Activated CD8-positive, alpha-beta memory T cell treated with anti-CD3 and anti-CD28 coated beads for 24 hours (primary cell): ENCODE measurements at regions not wholly inside any gene's neighbourhood (a gene's known extent, or its start where the extent isn't known, plus 50 kb on each side); places are given as distances from the start of the nearest gene placed in this dataset.
A peak's percentile ranks its signal among the peaks of the same experiment; 100 is the strongest.

Source experiments
- DNase-seq: peaks from one replicate; pipeline ENCODE4 v3.0.0-alpha.2; 2020

DNA sequence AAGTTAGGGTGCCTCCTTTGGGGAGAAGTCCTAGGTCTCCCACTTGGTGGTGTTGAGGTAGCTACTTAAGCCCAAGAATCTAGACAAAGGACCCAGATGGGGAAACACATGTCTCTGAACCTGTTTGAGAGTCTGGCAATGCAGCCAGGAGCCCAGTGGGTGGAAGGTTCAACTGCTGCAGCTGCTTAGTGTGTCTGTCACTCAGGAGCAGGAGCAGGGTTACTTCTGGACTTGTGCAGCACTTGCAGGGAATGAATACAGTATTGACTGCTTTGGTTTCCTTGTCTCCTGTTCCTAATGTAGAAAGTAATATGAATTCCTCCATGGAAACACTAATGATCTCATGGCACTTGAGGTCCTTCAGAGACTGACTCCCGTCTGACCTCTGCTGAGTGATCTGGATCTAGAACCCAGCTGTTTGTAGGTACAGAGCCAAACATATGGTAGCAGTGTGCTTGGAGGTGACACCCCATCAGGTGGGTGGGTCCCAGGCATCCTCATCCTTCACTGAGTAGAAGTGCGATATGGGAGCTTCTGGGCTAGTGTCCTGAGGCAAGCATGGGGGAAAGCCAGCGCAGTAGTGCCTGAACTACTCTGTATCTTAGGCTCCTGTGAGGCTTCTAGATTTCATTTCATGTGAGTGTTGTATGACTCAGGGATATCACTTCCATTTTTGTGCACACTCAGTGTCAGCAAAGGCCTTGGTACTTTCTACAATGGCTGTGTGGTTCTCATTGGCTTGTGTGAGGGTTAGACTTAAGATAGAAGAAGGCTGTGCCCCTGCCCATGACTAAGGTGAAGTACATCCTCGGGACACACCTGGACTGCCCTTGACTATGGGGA lies 85.0 kb upstream of the WDR1 start:
- no peak for DNase-seq

DNA sequence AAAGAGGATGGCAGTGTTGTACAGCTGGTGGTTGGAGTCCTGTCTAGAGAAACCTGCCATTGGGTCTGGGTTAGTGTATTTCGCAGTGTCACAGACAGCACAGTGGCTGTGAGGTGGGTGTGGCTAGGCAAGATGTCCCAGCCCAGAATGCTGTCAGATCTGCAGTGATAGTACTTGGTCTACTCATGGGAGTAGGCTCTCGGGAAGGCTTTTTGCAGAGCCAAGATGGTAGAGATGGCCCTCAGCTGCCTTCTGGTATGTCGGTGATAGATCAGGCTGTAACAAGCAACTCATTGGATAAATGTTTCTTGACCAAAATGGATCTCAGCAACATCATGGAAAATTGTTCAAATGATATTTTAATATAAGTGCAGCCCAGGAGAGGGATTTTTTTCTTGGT lies 84.3 kb upstream of the WDR1 start:
- no peak for DNase-seq

DNA sequence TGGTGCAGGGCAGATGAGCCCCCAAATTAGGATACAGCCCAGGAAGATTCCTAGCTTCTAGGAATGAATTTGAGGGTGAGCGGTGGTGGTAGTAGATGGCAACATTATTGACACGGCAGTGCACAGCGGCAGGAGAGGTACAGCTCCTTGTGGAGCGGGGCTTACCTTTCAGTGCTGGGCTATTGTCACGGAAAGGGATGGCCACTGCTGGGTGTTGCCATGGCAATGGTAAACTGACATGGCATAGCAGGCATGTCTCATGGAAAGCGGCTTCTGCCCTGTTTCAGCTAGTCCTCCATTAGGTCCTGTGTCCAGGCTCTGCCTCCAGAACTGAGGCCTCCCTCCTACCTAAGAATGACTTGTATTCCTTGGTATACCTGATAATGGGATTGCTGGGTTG lies 81.8 kb upstream of the WDR1 start:
- no peak for DNase-seq

DNA sequence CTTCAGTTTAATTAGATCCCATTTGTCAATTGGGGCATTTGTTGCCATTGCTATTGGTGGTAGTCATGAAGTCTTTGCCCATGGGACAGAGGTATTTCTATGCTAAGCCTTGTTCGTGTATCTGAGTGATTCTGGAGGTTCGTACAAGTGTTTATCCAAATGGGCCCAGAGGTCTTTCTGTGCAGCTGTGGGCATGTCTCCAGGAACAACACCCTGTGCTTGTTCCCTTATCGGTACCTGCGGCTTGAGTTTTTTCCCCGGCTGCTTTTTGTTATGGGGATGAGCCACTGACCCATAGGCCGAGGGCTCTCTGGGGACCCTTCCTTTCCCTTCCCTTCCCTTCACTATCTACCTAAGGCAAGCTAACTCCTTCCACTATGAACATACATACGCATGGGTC lies 81.4 kb upstream of the WDR1 start:
- no peak for DNase-seq

DNA sequence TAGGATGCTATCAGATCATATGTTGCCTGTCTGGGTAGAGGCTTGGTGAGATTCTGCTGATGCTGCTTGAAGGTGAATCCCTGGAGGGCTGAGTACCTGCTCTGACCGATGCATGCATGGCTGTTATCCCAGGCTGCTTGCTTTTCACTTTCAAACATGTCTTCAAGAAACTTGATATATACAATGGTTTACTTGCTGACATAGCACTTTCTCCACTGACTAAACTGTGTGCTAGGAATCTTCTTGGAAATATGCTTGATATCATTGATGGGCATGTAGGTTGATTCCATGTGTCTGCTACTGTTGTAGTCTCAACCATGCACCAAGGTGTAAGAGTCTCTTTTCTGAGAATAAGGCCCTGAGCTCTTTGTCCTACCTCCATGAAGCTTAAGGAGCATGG lies 79.6 kb upstream of the WDR1 start:
- DNase-seq = no peak

DNA sequence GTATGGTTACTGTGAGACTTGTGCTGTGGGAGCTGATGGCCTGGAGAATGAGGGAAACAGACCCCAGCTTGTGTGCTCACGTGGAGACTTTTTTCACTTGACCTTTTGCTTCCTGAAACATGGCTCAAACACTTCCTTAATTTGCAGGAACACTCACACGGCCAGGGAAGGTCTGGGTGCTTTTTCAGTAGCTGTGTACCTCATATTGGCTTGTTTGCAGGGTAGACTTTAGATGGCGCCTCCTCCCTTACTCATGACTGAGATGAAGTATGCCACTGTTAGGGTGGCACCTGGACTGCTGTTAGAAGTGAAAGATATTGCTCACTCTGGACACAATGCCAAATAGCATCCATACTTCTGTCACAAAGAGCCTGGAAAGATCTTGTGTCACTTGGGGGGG lies 75.7 kb upstream of the WDR1 start:
- no peak for DNase-seq

DNA sequence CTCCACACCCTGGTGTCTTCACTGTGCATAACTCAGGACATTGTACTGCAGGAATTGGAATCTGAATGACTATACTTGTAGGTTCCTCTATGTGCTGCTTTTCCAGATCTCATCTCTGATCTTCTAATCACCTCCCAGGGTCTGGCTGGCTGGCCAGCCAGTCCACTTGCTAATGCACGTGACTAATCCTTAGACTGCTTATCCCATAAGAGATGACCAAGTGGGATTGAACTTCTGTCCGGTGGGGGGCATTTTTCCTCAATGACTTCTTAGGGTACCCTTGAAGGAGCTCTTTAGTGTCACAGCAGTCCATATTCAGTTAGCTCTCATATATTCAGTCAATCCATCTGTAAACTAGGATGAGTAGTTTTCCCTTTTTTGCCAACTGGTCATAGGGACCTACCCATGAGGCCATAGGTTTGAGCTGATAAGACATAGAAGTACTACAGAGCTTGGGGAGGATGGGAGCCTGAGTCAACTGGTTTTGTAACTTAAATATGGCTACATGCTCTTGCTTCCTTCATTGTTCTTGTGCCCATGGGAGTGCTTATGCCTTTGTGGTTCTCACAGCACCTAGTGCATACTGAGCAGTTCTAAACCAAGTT lies 71.9 kb upstream of the WDR1 start:
- no peak for DNase-seq

DNA sequence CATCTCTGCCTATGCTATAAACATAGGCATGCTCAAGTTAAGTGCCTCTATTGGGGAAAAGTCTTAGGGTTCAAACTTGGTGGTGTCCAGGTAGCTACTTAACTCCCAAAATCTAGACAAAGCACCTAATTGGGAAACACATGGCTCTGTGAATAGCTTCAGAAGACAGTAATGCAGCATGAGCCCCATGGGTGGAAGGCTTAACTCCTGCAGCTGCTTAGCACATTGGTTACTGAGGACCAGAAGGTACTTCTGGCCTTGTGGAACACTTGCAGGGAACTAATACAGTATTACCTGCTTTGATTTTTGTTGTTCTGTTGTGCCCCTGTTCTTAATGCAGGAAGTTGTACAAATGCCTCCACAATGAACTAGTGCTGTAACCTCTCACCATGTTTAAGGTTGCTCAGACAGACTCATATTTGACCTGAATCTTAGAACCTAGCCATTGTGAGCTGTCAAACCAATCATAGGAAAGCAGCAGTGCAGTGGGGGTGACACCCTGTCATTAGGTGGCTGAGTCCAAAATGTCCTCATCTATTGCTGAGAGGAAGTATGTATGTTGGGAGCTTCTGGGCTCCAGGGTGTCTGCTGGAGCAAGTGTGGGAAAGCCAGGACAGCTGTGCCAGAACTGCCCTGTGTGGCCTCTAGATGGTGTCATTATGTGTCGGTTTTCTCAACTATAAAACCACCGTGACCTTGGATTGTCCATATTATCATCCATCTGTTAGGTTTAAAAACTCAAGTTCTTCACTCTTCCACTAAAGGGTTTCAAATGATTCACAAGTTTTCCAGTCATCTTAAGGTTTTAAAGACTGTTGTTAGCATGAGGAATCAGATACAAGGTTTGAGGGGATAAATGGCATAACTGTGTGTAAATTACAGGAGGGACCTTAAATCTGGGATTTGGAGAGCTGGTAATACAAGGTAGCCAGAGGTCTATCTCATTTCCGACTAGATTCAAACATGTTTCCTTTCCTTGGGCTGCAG lies 69.9 kb upstream of the WDR1 start:
- no peak for DNase-seq

DNA sequence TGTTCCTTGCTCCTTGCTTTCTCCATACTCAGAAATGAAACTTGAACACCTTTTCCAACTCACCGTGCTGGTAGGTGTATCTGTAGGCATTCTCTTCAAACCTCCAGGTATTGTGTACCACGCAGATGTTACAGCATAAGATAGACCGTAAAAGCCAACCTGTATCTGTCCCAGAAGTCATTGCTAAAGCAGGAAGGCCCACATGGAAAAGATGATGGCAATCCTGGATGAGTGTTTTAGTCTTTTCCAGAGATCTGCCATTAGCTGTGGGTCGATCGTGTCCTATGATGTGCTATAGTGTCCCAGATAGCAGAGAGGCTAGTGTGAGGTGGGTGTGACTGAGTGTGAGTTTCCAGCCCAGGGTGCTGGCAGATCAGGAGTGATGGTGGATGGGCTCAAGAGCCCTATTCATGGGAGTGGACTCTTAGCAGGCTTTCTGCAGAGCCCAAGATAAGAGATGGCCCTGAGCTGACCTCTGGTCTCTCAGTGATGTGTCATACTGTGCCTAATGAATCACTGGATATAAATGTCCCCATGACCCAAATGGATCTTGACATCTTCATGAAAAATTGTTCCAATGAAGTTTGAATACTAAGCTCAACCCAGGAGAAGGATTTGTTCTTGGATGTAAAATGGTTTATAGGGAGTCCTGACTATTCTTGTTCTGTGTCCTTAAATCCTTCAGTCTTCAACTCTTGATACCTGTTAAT lies 69.1 kb upstream of the WDR1 start:
- no peak for DNase-seq

DNA sequence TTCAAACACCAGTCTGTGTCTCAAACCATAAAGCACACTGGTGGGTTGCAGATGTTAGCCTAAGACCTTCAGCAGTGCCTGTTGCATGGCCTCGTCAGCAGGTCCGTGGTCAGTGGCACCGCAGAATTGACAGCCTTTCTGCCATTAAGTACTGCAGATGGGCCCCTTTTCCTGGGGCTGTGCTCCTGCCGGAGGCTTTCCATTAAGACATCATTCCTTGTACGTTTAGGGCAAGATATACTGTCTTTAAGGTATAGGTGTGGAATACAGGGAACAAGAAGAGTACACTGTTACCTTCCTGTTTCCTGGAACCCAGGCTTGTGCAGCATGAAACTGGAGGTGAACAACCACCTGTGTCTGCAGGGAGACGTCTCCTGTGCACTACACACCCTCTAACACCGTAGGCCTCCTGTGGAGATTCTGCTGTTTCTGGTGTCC lies 67.9 kb upstream of the WDR1 start:
- no peak for DNase-seq

DNA sequence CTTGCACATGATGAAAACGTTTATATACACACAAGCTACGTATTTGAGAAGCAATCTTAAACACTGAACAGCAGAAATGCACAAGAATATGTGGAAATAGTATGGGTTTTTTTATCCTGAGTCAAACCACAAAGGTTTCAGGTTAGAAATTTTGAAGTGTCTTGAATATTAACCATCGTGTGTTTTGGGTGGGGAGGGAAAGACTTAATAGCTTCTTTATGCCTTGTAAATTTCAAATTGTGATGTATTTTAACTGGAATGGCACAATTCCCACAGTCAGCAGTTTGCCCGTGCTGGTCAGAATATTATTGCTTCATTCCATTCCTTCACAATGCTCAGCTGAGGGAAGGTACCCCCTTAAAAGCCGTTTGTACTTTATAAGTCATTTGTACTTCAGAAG lies 67.4 kb upstream of the WDR1 start:
- no peak for DNase-seq

DNA sequence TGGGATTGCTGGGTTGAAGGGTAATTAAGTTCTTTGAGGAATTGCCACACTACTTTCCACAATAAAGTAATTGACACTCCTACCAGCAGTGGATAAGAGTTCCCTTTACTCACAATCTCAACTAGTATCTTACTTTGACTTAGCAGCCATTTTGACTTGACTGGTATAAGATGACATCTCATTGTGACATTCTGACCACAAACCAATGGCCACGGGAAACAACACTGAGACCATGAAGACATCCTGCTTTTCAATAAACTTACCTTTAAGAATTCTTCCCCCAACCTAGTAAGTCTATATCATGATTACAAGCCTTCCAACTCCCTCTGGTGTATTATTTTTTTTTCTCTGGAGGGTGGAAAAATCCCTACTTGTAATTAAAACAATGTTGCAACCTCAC lies 66.9 kb upstream of the WDR1 start:
- DNase-seq = no peak

DNA sequence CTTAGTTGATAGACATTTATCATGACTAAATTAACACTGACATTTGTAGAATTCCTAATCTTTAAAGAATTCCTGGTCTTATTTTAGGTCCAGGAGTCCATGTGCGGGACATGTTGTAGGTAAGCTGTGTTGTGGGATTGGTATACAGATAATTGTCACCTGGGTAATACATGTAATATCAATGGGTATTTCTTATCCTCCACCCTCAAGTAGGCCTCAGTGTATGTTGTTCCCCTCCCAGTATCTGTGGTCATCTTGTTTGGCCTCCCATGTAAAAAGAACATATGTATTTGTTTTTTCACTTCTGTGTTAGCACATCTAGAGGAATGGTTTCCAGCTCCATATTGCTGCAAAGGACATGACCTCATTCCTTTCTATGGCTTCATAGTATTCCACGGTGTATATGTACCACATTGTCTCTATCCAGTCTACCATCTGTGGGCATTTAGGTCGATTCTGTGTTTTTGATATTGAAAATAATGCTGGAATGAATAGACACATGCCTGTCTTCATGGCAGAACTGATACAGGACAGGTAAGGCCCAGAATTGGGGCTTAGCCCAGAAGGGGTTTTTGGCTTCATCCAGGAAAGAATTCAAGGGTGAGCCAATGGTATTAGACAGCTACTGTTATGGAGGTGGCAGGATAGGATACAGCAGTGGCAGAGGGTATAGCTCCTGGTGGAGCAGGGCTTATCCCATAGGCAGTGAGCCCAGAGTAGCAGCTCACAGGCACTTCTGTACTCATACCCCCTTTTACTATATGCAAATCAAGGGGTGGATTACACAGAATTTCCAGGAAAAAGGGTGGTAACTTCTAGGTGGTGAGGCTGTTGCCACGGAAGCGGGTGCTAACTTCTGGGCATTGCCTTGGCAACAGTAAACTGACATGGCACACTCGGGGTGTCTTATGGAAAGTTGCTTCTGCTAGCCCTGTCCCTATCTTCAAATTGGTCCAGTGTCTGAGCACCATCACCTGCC lies 66.1 kb upstream of the WDR1 start:
- DNase-seq = no peak

DNA sequence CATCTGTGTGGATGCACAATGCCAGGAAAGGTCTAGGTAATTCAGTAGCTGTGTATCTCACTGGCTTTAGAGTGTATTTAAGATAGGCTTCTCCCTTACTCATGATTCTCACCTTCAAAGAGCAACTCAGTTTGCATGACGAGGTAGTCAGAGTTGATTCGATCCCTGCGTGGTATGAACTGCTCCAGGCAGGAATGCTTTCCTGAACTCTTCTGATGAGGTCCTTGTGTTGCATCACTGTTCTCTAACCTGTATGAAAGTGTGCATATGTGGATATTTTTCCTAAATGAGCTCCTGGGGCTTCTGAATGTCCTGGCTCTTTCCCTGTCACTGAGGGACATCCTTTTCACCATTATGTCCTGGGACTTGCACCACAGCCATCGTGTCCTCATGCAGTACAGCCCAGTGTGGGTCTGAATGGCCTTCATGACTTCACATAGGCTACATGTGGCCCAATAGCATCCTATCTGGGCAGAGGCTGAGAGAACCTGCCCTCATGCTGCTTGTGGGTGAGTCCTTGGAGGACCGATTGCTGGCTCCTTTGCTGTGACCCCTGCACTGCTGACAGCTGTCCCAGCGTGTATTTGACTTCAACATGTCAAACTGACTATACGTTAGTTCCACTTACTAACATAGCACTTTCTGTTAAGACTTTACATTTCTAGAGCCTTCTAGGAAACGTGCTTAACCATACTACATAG lies 65.3 kb upstream of the WDR1 start:
- no peak for DNase-seq

DNA sequence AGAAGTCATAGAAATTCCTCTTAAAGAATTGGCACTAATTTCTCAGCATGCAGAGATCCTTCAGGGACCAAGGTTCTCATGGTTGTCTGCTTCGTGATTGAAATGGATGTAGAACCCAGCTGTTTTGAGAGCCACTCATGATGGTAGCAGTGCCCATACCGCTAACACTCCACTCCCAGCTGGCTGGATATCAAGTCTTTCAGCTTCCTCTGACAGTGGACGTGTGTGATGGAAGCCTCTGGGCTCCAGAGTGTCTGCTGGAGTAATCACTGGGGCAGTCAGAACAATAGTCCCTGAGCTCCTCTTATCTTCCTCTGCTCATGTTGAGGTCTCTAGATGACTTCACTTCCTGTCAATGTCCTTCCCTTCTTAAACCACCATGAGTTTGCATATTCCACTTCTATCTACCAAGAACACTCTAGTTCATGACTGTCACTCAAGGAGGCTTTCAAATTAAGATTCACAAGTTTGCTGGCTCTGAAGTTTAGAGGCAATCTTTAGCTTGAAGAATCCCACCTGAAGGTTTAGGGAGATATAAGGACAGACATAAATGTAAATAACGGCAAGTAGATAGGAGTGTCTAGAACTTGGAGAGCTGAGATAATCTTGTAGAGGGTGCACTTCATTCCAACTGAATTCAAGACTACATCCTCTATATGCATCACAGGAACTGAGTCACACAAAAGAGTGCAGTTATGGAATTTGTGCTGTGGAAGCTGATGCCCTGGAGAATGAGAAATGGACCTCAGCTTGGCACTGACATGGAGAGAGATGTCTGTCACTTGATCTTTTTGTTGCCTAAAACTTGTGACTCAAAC lies 64.5 kb upstream of the WDR1 start:
- DNase-seq = peak; percentile 64

DNA sequence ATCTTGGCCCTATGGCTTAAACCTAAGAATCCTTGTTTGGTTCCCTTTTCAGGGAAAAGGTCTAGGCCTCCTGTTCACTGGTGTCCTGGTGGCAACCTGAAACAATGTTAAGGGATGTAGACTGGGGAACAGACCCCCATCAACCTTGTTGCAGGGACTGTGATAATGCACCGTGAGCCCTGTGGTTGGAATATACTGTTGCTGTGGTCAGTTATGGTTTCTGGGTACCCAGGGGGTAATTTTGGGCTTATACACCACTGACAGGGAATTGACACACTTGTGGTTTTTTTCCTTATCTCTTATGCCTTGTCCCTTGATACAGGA lies 64.0 kb upstream of the WDR1 start:
- no peak for DNase-seq

DNA sequence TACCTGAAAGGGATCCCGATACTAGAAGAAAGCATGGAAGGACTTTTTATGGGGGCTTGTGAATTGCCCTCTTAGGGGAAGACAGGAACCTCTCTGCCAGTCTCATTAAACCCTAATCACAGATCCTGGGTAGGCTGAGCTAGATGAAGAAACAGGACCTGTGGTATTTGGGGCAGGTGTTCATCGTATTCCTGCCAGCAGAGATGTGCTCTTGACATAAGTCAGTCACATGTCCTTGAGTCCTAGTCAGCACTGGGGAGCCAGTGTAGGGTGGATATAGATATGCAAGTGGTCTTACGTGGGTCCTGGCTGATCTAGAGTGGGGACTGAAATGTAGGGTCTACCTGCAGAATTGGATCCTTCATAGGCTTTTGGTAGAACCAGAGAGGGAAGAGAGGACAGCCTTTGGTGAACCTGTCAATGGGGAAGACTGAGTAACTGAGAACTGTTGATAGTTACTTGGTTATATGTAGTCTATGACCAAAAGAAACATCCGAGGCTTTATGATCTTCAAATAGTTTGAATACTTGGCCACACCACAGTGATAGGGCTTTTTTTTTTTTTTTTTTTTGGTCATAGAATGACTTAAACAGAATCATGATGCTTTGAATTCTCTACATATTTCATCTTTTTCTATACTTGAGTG lies 63.5 kb upstream of the WDR1 start:
- DNase-seq = no peak

DNA sequence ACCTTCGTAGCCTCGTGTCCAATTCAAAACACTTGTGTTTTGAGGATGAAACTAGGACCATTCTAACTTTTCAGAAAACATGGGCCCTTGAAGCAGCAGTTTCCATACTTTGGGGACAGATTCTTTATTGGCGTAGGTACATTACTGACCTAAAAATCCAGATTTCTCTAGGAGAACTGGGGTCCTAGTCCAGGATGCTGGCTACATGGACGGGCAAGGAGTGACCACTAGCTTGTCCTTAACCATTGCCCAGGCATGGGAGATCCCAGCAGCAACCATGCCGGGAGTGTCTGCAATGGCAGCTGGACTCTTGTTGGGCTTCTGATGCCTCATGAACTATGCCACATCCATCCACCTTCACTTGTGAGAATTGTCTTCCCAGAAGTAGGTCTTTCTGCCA lies 62.2 kb upstream of the WDR1 start:
- no peak for DNase-seq

DNA sequence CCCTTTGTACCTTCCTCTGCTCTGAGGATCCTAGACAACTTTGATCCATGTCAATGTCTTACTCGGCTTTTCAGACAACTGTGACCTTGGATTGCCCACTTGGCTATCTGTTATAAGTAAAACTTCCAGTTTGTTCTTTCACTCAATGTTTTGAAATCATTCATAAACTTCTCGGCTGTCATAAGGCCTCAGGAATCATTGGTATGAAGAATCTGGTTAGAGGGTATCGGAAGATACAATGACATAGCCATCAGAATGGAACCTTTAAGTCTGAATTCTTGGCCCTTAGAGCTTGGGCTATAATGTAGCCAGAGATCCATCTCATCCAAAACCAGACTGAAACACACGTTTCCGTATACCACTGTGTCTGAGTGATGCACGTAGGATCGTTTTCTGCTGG lies 59.0 kb upstream of the WDR1 start:
- no peak for DNase-seq
